DMS153 treated with DMSO at 0.1 percent for 48 hours (cell line): ENCODE measurements at regions not wholly inside any gene's neighbourhood (a gene's known extent, or its start where the extent isn't known, plus 50 kb on each side); places are given as distances from the start of the nearest gene placed in this dataset.

ENCODE experiments used
- DNase-seq: peaks from one replicate; lab custom pipeline; 2025; ENCODE audit not compliant: unreplicated experiment; lab: John Stamatoyannopoulos, UW

- DNase-seq = no peak
Observed at GRCh38 chr3:182244222-182244971, 532.7 kb downstream of the SOX2 start.

DNA sequence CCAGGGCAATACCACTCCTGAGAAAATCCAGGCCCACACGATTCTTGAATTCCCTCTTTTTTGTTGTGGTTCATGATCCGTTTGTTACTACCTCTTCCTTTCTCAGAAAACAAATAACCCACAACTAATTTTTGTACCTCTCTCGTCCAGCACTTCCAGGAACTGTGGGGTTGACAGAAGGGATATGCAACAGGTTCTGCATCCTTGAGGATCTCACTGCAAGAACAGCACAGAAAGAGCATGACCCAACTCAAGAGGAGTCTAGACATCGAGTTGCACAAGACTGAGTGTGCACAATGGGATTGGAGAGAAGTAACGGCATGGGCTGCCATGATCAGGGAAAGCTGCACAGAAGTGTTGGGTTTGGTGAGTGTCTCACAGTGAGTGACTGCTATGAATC, 533.3 kb downstream of the SOX2 start:
- DNase-seq = no peak

GRCh38 chr3:182246870-182247269, 535.1 kb downstream of the SOX2 start:
- no peak for DNase-seq

DNA sequence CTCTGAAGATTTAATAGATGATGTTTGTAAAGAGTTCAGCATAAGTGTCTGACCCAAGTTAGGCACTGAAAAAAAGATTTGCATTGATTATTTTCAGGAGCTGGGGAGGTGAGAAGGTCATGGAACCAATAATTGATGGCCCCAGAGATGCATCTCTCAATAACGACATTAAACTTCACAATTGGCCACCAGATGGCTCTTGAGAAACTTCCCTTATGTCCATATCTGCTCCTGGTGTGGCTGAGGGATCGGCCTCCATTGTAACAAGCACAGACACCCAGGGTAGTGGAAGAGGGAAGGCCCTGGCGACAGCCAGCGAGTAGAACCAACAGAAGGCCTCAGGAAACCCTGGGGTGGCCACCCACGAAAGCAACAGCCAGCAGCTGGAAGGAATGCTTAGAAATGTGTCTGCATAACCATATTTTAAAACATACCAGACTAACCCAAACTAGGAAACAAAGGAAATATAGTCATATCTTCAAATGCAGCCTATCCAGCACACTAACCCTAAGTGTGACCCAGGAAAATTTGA, 536.7 kb downstream of the SOX2 start:
- DNase-seq = no peak

GRCh38 chr3:182252802-182253201, 540.5 kb upstream of the ATP11B start:
- no peak for DNase-seq

DNA sequence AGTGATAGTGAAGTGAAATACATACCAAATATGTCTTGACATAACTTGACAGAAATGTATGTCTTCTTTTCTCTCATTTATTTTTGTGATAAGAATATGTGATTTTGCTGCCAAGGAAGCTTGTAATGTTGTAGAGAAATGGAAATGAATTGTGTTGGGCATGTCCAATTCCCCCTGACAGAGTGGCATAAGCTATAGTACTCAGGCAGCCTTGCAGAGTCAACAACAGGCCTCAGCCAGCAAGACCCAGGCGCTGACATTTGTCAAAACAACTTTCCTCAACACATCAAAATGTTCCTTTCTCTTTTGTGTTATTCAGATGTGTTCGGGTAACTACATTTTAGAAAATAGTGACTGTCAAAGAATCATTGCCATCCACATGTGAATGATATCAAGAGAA, 538.1 kb upstream of the ATP11B start:
- DNase-seq = peak; percentile 16

DNA sequence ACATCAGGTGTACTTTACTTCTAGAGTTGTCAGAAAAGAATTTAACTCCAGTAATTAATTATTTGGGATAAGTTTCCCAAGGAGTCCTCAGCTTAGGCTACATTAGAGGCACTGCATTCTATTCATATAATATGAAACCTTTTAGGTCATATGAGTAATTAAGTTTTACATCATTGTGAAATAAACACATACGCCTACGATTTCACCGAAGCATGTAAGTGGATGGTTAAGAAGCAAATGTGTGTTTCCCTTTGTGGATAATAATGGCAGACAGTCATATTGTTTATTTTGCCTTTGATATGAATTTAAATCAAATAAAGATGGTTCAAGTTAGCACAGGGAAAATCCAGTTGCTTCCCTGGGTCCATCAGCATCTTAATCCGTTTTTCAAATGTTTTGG, 535.9 kb upstream of the ATP11B start:
- DNase-seq = no peak

DNA sequence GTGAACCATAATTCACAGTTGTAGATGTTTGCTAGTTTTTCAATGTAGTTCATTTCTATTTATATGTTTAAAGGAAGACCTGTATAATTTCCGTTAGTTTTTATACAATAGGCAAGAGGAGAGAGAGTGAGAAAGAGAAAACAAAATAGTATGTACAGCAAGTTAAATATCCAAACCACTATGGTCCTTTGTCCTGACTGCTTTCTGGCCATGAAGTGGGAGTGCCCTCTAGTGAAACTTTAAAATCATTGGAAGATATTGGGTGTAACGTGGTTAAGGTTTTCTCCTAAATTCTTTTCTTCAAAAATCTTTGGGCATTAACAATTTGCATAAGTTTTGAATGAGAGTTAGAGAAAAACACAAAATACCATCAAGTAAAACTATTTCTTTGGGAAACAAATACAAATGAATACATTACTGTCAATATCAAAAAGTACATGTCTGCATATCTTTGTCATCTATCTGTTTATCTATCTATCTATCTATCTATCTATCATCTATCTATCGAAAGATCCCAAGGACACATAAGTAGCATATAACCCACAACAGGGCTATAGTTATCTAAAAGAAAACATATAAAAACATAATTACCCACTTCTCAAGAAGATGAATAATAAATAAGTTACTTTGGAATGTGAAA, 534.6 kb upstream of the ATP11B start:
- DNase-seq = peak; percentile 71

- DNase-seq = peak; percentile 37
Observed at GRCh38 chr3:182259579-182259978, 533.7 kb upstream of the ATP11B start.

GRCh38 chr3:182261041-182261440, 532.3 kb upstream of the ATP11B start:
- DNase-seq = peak; percentile 59

GRCh38 chr3:182268711-182269110, 524.6 kb upstream of the ATP11B start:
- no peak for DNase-seq

DNA sequence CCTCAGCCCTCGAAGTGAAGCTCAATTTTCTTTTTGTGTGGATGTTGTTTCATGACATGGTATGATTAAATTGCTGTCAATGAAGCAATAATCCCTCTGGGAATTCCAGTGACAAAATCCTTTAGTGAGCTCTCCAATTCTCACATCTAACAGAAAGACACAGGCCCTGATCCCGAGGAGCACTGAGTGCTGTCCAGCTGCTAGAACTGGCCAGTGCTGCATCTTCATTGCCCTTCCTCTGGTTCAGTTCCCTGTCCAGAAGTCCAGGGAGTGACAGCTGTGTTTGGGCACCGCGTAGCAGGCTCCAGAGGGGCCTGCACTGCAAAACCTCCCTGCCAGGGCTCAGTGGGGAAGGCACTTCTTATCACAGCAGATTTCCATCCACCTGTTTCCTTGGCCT, 516.8 kb upstream of the ATP11B start:
- DNase-seq = no peak

- DNase-seq = peak; percentile 92
Observed at GRCh38 chr3:182284793-182285192, 508.5 kb upstream of the ATP11B start.

GRCh38 chr3:182292591-182292990, 500.7 kb upstream of the ATP11B start:
- no peak for DNase-seq

DNA sequence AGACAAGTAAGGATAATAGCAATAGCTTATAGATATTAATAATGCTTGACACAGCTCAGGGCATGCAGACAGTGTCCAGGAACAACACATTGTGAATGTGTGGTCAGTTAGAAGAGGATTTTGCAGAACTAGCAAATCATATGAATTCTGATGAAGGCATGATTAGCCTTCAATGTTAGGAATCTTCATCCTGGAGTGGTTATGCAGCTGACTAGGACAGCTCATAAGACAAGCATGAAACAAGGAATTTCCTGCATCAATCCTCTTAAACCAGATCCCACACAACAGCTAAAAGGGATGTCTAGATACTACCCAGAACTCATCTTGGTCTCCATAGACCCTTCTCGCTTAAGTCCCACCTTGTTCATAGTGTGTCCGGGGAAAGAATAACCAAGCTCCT, 499.0 kb upstream of the ATP11B start:
- DNase-seq = no peak

GRCh38 chr3:182294696-182295095, 498.6 kb upstream of the ATP11B start:
- no peak for DNase-seq

DNA sequence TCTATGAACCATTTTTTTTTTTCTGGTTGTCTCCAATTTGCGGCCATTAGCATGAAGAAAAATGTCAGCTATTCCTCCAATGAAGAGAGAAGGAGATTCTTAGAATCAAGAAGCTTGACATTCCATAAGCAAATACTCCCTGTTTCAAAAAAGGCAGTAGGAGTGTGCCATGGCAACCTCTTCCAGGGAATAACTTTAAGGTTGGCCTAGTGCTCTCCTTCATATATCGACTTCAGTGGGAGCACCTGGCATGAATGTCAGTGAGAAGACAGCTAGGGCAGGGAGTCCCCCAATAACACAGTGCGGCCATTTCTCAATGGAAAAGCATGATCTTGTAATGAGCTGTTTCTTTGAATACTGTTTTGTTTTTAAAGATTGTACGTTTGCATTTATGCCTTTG, 493.0 kb upstream of the ATP11B start:
- no peak for DNase-seq

GRCh38 chr3:182303169-182303568, 490.1 kb upstream of the ATP11B start:
- DNase-seq = no peak

DNA sequence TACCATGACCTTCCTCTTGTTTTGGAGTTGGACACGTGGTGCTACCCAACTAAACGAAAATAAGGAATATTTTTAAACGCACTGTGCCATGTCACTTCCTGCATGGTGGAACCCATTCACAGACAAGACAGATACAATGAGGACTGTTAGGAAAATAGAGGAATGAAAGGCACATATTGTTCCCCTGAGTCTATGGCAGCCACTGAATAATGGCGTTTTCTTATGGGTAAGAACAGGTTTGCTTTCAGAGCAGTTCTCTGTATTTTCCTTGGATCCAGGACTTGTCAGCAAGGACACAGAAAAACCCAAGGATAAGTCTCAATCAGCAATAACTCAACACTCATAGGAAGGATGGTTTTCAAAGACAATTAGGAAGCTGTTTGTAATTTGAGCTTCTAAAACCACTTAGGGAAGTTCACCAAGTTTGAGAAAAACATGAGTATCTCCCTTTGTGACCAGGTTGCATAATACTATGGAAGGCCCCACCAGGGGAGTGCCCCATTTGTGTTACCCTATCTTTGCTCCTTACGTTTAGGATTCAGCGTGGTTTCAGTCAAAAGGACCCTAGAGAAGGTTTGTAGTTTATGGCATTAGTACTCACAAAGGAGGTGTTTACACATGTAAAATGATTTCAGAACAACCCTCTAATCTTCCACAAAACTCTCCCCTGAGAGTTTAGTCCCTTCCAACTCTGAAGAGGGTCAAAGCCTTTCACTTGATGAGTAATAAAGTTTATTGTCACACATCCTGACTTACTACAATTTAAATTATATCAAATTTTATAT, 487.2 kb upstream of the ATP11B start:
- DNase-seq = no peak

- DNase-seq = no peak
Observed at GRCh38 chr3:182308328-182308727, 485.0 kb upstream of the ATP11B start.

- no peak for DNase-seq
Observed at GRCh38 chr3:182309120-182309519, 484.2 kb upstream of the ATP11B start.

GRCh38 chr3:182315313-182315712, 478.0 kb upstream of the ATP11B start:
- DNase-seq = no peak
